ENCODE measurements at regions not wholly inside any gene's neighbourhood (a gene's known extent, or its start where the extent isn't known, plus 50 kb on each side); places are given as distances from the start of the nearest gene placed in this dataset.

DNA sequence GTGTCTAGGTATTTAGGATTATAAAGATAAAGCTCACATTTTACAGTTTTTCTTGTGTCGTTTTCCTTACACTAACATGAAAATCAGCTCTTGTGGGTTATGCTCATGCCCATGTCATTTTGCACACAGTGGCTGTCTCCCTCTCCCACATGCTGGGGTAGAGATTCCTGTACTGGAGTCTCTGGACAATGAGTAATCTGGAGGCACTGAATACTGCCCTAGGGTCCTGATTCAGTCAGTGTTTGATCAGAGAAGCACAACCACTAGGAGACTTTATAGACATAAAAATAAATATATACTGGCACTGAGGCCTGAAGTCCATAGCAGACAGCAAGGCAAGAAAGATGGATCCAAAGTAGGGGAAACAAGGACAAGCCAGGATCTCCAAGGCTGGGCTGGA, 1008.8 kb downstream of the KCNMA1 start (continued):
- TF ChIP-seq, protein P1, sequence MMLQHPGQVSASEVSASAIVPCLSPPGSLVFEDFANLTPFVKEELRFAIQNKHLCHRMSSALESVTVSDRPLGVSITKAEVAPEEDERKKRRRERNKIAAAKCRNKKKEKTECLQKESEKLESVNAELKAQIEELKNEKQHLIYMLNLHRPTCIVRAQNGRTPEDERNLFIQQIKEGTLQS (IDR thresholded peaks at IDR 0.05): no peak

DNA sequence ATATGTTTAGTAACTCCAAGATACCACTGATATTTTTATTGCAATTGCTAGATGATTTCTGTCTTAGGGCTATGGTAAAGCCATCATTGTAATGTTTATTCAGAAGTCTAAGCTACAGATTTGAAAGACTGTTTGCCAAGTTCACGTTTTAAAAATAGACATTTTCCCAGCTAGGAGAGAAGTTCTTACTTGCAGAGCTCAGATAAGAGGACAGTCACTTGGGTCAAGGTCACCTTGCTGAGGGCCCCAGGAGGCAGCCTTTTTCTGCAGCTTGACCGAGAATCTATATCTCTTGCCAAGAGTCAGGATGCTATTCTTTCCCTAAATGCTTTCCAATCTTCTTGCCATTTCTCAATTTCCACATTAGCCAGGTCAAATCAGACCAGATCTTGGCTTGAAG, 1011.2 kb downstream of the KCNMA1 start:
- no peaks in the 10 kb centered on the region for H3K9me3 ChIP-seq (ENCODE audit: control insufficient read depth in 1 of 2, insufficient read depth in 1 of 2, low read depth in 1 of 2, low read length in 2 of 2)
- ATAC-seq: no peak
- no peak overlapping the region for H3K27ac ChIP-seq (ENCODE audit: low read depth, low read length)
- no peak overlapping the region for H3K4me2 ChIP-seq (ENCODE audit: low read length)
- CTCF ChIA-PET: no interaction called here
- H3K79me2 ChIP-seq (ENCODE audit: insufficient read depth, low read length): no peaks in the 10 kb centered on the region
- DNase-seq (ENCODE audit: low read depth, low spot score): no peak
- H3K27me3 ChIP-seq (ENCODE audit: insufficient read depth, low read length): no peaks in the 10 kb centered on the region
- POLR2A ChIA-PET: no interaction called here
- H3K4me1 ChIP-seq (ENCODE audit: control insufficient read depth in 1 of 2, insufficient read depth in 2 of 2, low read length in 2 of 2): no peaks in the 10 kb centered on the region
- H3K4me3 ChIP-seq (replicated peaks in 1 of 2; ENCODE audit: low read depth in 1 of 2, low read length in 2 of 2): no peak overlapping the region
- no peaks in the 10 kb centered on the region for H4K20me1 ChIP-seq (ENCODE audit: insufficient read depth)
- TF ChIP-seq, protein P2, sequence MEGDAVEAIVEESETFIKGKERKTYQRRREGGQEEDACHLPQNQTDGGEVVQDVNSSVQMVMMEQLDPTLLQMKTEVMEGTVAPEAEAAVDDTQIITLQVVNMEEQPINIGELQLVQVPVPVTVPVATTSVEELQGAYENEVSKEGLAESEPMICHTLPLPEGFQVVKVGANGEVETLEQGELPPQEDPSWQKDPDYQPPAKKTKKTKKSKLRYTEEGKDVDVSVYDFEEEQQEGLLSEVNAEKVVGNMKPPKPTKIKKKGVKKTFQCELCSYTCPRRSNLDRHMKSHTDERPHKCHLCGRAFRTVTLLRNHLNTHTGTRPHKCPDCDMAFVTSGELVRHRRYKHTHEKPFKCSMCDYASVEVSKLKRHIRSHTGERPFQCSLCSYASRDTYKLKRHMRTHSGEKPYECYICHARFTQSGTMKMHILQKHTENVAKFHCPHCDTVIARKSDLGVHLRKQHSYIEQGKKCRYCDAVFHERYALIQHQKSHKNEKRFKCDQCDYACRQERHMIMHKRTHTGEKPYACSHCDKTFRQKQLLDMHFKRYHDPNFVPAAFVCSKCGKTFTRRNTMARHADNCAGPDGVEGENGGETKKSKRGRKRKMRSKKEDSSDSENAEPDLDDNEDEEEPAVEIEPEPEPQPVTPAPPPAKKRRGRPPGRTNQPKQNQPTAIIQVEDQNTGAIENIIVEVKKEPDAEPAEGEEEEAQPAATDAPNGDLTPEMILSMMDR (IDR thresholded peaks at IDR 0.05 in 2 of 3, conservative IDR thresholded peaks at IDR 0.05 in 1 of 3; ENCODE audit: borderline replicate concordance in 1 of 3, insufficient read depth in 1 of 3, low read depth in 2 of 3, low read length in 2 of 3): no peak
- TF ChIP-seq, protein P3, sequence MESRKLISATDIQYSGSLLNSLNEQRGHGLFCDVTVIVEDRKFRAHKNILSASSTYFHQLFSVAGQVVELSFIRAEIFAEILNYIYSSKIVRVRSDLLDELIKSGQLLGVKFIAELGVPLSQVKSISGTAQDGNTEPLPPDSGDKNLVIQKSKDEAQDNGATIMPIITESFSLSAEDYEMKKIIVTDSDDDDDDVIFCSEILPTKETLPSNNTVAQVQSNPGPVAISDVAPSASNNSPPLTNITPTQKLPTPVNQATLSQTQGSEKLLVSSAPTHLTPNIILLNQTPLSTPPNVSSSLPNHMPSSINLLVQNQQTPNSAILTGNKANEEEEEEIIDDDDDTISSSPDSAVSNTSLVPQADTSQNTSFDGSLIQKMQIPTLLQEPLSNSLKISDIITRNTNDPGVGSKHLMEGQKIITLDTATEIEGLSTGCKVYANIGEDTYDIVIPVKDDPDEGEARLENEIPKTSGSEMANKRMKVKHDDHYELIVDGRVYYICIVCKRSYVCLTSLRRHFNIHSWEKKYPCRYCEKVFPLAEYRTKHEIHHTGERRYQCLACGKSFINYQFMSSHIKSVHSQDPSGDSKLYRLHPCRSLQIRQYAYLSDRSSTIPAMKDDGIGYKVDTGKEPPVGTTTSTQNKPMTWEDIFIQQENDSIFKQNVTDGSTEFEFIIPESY (IDR thresholded peaks at IDR 0.05; ENCODE audit: extremely low read depth, insufficient replicate concordance, low read length): no peak
- TF ChIP-seq CEBPB (IDR thresholded peaks at IDR 0.05; ENCODE audit: low read depth) (no peak), SP1 (IDR thresholded peaks at IDR 0.05; ENCODE audit: low read depth) (no peak), SRF (IDR thresholded peaks at IDR 0.05; ENCODE audit: low read depth) (no peak), EZH2 (IDR thresholded peaks at IDR 0.05) (no peak), YY1 (IDR thresholded peaks at IDR 0.05; ENCODE audit: extremely low read depth, insufficient replicate concordance, low read depth, low read length) (no peak), EZH2phosphoT487 (IDR thresholded peaks at IDR 0.05; ENCODE audit: borderline replicate concordance) (no peak), TCF7L2 (IDR thresholded peaks at IDR 0.05; ENCODE audit: borderline replicate concordance, extremely low read depth, insufficient read depth, insufficient read length) (no peak), JUND (IDR thresholded peaks at IDR 0.05) (no peak), ELF1 (IDR thresholded peaks at IDR 0.05; ENCODE audit: borderline replicate concordance, low read depth) (no peak), FOSL1 (IDR thresholded peaks at IDR 0.05; ENCODE audit: low read depth) (no peak), POLR2A (IDR thresholded peaks at IDR 0.05; ENCODE audit: borderline replicate concordance, extremely low read depth, insufficient read depth, insufficient read length) (no peak), SIN3A (IDR thresholded peaks at IDR 0.05; ENCODE audit: low read depth) (no peak)
- TF ChIP-seq, protein P1 (IDR thresholded peaks at IDR 0.05): no peak
- TF ChIP-seq, protein P4, sequence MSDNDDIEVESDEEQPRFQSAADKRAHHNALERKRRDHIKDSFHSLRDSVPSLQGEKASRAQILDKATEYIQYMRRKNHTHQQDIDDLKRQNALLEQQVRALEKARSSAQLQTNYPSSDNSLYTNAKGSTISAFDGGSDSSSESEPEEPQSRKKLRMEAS (IDR thresholded peaks at IDR 0.05): no peak
- TF ChIP-seq, protein P5, sequence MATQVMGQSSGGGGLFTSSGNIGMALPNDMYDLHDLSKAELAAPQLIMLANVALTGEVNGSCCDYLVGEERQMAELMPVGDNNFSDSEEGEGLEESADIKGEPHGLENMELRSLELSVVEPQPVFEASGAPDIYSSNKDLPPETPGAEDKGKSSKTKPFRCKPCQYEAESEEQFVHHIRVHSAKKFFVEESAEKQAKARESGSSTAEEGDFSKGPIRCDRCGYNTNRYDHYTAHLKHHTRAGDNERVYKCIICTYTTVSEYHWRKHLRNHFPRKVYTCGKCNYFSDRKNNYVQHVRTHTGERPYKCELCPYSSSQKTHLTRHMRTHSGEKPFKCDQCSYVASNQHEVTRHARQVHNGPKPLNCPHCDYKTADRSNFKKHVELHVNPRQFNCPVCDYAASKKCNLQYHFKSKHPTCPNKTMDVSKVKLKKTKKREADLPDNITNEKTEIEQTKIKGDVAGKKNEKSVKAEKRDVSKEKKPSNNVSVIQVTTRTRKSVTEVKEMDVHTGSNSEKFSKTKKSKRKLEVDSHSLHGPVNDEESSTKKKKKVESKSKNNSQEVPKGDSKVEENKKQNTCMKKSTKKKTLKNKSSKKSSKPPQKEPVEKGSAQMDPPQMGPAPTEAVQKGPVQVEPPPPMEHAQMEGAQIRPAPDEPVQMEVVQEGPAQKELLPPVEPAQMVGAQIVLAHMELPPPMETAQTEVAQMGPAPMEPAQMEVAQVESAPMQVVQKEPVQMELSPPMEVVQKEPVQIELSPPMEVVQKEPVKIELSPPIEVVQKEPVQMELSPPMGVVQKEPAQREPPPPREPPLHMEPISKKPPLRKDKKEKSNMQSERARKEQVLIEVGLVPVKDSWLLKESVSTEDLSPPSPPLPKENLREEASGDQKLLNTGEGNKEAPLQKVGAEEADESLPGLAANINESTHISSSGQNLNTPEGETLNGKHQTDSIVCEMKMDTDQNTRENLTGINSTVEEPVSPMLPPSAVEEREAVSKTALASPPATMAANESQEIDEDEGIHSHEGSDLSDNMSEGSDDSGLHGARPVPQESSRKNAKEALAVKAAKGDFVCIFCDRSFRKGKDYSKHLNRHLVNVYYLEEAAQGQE (IDR thresholded peaks at IDR 0.05; ENCODE audit: low read depth): no peak
- no TSS peak for BruUV-seq (replicated peaks)
- H3K9me2 ChIP-seq (ENCODE audit: insufficient read depth): no peaks in the 10 kb centered on the region
- no peak overlapping the region for H3K9ac ChIP-seq (ENCODE audit: low read length)
- no peaks in the 10 kb centered on the region for H3K36me3 ChIP-seq (ENCODE audit: control insufficient read depth in 1 of 2, insufficient read depth in 2 of 2, low read length in 2 of 2)
- intact Hi-C loops (cut with micrococcal nuclease): no loop called here
- RAD21 ChIA-PET (ENCODE audit: low non-redundant PET in 1 of 2, low total read pairs in 2 of 2, uncharacterized antibody in 2 of 2, unreplicated experiment in 2 of 2): no interaction called here
- no peak overlapping the region for H2AFZ ChIP-seq (ENCODE audit: low read depth, low read length, poor library complexity, severe bottlenecking)
